ENCODE measurements at regions not wholly inside any gene's neighbourhood (a gene's known extent, or its start where the extent isn't known, plus 50 kb on each side); places are given as distances from the start of the nearest gene placed in this dataset.
"Not testable (repeated sequence)": the region's sequence is repeated elsewhere in the genome, so short reads cannot be mapped to it uniquely, and the experiment has no call there.

DNA sequence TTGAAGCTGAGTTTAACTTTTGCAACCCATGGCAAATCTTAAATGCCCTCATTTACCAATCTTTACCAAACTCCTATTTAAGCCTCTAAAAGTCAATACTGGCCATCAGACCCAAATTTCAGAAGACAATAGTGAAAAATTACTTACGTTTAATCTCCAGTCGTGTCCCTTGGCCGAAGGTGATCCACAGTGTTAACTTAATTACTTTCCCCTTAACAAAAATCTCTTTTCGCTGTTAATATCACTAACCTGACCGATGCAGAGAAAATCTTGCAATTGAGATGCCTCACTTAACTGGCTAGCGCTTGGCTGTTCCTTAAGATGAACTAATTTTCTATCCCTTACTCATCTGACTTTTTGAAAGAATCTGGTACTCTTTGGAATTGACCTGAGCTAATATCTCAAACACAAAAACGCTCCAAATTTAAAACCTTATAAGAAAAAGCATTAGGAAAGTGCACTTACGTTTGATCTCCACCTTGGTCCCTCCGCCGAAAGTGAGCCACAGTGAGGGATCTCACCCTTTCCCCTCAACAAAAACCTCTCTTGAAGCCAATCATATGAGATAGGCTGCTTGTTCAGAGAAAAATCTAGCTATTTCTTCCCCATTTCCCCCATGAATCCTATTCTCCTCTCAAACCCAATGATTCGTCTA, 169.1 kb downstream of the RPIA start:
- DNase-seq (ENCODE audit: low spot score), result no peak

DNA sequence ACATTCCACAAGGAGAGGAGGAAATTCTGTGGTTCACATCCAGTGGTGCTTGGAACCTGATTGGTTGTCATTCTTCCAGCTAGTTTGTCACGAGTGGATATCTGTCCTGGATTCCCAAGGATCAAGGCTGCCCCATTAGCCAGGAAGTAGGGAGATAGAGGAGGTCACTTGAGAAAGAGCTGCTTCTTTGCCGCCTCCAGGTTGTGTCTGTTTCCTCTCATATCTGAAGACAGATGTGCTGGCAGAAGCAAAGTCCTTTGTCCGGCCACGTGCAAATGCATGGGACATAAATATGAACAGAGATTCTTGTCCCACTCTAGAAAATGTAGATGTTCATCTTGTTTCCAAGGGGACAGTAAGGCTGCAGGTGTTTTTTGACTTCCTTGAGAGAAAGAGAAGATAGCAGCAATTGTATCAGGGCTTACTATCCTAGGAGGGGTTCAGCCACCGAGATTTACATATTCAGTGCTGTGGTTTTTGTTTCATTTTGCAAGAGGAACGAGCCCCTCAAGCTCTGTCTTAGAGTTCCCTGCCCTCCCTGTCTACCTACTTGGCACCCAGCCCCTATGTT, 174.4 kb downstream of the RPIA start:
- DNase-seq (ENCODE audit: low spot score), result no peak

DNA sequence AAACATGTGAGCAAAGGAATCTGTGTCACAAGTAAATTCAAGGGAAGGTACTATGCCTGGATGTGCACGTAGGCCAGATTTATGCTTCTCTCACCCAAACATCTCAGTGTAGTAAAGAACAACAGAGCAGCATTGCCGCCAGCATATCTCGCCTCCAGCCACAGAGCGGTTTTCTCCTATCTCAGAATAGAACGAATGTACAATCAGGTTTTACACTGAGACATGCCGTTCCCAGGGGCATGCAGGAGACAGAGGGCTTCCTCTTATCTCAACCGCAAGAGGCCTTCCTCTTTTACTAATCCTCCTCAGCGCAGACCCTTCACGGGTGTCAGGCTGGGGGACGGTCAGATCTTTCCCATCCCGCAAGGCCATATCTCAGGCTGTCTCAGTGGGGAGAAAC, 175.3 kb downstream of the RPIA start:
- DNase-seq (ENCODE audit: low spot score), result no peak

DNA sequence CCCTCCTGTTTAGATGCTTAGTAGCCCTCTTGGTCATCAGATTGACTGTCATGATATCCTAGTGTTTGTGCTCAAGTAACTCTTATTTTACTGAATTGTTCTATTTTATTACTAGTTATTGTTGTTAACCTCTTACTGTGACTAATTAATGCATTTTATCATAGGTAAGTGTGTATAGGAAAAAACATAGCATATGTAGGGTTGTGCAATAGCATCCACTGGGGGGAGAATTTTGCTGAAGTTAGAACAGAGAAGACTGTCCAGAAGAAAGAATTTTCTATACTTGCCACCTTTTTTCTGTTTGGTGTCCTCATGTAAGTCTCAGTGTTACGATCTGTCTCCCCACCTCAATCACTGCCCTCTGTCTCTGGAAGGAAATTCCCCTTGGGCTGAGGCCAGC, 177.4 kb downstream of the RPIA start:
- DNase-seq (ENCODE audit: low spot score), result no peak

DNA sequence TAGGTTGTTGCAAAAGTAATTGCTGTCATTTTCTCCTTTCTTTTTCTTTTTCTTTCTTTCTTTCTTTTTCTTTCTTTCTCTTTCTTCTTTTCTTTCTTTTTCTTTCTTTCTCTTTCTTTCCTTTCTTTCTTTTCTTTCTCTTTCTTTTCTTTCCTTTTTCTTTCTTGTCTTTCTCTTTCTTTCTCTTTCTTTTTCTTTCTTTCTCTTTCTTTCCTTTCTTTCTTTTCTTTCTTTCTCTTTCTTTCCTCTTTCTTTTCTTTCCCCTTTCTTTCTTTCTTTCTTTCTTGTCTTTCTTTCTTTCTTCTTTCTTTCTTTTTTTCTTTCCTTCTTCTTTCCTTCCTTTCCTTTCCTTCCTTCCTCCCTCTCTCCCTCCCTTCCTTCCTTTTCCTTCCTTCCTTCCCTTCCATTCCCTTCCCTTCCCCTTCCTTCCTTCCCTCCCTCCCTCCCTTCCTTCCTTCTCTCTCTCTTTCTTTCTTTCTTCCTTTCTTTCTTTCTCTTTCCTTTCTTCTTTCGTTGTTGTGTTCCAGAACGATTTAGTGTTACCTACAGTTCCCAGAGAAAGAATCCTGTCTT, 178.9 kb downstream of the RPIA start:
- no peak for DNase-seq (ENCODE audit: low spot score)

DNA sequence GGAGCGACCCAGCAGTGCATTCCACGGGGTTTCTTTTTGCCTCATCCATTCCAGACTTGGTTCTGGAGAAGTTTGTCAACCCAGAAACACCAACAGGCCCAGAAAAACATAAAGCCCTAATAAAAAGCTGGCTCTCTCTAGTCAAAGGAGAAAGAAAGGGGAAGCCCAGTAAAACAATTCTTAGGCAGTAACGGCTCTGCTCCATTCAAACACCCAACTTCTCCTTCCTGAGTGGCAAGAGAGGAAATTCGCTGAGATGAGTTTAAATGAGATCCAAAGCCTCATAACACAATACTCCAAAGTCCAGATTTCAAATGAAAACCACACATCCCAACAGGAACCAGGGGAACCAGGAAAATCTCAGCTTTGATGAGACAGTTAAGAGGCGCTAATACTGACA, 179.9 kb downstream of the RPIA start:
- no peak for DNase-seq (ENCODE audit: low spot score)

DNA sequence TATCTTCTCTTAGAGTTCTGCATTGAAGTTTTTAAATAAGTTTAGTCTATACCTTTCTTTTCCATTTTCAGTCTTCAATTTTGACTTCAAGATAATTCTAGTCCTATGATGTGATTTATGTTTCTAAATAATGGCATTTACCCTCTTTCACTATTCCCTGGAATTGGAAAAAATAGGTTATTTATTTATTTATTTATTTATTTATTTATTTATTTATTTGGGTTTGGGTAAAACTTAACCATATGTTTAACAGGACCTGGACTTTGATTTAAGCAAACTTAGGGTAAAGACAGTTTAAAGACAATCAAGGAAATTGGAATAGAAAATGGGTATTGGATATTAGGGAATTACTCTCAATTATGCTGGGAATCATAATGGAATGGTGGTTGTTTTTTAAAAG, 182.1 kb downstream of the RPIA start:
- DNase-seq (ENCODE audit: low spot score), result no peak

DNA sequence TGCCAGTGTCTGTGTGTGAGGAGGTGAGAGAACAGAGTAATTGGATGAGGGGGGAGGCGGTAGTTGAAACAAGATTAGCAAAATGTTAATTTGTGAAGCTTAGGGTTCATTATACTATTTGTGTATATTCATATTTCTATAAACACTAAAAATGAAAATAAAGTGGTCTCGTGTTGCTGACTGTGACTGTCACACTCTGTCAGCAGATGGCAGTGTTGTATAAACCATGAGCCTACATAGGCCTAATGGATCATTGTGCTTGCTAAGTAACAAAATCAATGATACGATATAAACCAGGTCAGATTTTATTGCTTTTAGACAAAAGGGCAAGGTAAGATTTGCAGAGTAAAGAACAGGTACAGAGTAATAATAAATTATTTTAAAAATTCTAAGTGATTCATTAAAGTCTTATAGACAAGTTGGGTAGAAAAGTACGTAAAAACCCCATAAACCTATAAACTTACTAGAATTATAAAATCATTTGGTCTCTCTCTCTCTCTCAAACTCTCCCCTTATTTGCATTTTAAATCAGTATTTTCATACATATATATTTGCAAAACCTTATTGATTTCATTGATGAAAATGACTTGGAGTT, 182.7 kb downstream of the RPIA start:
- DNase-seq (ENCODE audit: low spot score), result peak; percentile 53

DNA sequence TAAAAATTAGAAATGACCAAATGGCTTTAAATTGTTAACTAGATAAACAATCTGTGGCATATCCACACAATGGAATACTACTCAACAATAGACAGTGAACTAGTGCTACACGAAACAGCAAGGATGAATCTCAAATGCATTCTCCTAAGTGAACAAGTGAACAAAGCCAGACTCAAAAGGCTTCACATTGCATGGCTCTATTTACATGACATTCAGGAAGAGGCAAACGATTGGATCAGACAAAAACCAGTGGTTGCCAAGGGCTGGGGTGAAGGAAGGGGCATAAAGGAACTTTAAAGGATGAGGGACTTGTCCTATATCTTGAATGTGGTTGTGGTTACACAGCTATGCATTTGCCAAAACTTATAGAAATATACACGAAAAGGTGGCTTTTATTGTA, 184.3 kb downstream of the RPIA start:
- DNase-seq (ENCODE audit: low spot score), result no peak

DNA sequence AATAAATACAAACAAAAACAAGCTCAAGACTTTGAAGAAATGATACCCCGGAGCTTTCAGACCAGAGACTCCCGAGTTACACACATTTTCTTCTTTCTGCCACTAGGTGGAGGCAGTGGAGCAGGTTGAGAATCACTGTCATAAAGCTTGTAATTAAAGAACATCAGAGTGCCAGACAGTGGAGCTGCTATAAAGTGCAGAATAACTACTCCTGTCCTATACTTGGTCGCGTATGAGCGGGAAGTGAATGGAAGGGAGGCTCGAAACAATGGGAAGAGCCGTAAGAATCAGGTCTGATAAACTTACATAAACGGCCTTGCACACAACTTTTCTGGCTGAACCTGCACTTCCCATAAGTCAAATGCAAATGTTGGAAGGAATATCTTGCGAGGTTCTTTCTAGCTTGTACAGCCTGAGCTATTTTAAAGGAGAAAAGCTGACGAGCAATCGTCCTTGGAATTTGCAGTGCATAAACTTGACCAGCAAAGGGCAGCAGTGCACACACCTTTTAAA, 189.0 kb downstream of the RPIA start:
- DNase-seq (ENCODE audit: low spot score), result peak; percentile 59

DNA sequence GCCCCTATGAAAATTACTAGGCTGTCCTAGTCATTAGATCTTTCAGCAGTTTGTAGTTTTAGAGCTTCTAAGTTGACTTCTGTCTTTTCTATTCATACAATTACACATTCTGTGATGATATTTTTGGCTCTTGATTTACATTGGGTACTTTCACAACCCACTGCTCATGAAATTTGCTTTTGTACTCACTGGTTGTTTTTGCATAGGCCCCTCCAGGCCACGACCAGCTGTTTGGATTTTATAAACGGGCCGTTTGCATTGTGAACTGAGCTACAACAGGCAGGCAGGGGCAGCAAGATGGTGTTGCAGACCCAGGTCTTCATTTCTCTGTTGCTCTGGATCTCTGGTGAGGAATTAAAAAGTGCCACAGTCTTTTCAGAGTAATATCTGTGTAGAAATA, 193.8 kb downstream of the RPIA start:
- no peak for DNase-seq (ENCODE audit: low spot score)

DNA sequence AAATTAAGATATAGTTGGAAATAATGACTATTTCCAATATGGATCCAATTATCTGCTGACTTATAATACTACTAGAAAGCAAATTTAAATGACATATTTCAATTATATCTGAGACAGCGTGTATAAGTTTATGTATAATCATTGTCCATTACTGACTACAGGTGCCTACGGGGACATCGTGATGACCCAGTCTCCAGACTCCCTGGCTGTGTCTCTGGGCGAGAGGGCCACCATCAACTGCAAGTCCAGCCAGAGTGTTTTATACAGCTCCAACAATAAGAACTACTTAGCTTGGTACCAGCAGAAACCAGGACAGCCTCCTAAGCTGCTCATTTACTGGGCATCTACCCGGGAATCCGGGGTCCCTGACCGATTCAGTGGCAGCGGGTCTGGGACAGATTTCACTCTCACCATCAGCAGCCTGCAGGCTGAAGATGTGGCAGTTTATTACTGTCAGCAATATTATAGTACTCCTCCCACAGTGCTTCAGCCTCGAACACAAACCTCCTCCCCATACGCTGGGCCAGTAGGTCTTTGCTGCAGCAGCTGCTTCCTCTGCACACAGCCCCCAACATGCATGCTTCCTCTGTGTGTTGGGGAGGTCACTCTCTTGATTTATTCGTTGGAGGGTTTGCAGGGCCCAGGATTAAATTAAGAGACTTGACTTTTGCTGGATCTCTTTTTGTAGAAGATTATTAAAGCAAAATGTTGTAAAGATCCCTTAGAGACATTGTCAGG, 194.4 kb downstream of the RPIA start:
- no peak for DNase-seq (ENCODE audit: low spot score)

DNA sequence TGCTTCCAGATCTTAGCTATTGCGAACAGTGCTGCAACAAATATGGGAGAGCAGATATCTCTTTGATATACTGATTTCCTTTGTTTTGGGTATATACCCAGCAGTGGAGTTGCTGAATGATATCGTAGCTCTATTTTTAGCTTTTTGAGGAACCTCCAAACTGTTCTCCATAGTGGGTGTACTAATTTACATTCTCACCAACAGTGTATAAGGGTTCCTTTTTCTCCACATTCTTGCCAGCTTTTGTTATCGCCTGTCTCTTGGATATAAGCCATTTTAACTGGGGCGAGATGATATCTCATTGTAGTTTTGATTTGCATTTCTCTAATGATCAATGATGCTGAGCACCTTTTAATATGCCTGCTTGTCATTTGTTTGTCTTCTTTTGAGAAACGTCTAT, 196.0 kb downstream of the RPIA start:
- DNase-seq (ENCODE audit: low spot score), result not testable (repeated sequence)

DNA sequence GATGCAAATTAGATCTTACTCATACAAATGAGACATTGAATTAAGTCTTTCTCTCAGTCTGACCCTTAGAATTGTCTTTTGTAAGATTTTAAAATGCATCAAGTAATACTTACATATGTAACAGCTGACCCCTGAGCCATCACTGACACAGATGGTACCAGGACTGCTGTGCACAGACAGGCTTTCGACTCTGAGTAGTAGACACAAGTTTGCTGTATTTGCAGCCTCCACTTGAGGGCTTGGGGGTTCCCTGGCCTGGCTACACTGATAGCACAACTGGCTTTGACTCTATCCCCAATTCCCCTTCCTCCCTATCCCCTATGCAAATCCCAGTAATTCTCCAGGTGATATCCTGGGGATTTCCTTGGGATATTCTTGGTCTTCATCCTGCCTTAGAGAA, 200.7 kb downstream of the RPIA start:
- no peak for DNase-seq (ENCODE audit: low spot score)

DNA sequence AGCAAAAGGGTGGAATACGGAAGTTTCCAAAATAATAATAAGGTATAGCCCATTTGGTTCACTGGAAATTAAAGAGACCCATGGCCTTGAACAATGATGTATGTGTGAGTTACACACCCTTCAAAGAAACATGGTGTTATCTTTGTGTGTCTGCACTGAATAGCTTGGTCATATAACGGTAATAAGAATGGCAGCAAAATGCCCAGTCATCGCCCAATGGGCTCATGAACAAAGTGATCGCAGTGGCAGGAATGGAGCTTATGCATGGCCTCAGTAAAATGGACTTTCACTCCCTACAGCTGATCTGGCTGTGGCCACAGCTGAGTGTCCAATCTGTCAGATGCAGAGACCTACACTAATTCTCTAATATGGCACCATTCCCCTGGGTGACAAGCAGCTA, 201.3 kb downstream of the RPIA start:
- no peak for DNase-seq (ENCODE audit: low spot score)

DNA sequence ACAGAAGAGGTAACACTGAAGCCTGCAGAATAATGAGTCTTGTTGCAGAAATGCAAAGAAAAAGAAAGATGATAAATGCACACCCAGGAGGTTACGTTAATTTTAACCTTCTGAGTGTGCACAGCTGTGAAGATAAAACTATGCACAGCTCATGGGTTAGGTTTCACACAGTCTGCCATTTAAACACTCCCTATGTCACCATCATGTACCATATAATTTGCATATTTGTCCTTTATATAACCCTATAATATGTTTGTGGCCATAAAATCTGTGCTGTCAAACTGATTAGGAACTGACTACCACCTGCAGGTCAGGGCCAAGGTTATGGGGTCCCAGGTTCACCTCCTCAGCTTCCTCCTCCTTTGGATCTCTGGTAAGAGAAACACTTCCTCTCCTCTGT, 205.5 kb downstream of the RPIA start:
- DNase-seq (ENCODE audit: low spot score), result no peak

DNA sequence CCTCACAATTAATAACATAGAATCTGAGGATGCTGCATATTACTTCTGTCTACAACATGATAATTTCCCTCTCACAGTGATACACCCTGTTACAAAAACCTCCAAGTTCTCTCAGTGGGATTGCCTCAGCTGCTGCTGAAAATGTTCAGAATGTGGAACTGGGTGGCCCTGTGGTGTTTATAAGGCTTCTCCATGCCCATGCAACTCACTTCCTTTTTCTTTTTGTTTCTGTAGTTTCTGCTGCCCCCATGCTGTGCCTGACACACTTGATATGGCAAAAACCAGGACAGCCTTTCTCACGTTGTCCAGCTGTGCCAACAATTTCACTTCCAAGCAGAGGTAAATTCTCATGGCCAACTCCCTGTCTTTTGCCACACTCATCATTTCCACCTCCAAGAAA, 206.2 kb downstream of the RPIA start:
- no peak for DNase-seq (ENCODE audit: low spot score)

DNA sequence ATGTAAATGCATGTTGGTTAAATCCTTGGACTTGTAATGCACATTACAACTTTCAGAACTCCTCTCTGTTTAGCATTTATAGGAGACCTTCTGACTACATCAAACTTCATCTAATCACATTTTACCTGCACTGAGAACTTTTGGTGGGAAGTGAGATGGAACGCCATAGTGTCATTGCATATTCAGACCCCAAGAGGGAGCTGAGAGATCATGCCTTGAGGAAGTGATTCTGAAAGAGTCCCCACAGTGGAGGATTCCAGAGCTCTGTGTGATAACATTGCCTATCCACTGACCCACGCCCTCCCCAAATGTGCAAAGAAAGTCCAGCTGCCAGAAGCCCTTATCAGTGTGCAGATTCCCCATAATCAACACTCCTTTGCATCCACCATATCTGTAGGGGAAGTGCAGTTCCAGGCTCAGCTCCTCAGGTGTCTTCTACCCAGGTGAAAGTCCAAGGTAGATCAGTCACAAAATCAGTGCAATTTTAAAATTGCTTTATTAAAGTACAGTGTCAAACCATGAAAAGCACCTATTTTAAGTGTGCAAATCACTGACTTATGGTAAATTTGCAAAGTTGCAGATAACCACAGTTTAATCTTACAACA, 212.4 kb downstream of the RPIA start:
- peak; percentile 36 for DNase-seq (ENCODE audit: low spot score)

DNA sequence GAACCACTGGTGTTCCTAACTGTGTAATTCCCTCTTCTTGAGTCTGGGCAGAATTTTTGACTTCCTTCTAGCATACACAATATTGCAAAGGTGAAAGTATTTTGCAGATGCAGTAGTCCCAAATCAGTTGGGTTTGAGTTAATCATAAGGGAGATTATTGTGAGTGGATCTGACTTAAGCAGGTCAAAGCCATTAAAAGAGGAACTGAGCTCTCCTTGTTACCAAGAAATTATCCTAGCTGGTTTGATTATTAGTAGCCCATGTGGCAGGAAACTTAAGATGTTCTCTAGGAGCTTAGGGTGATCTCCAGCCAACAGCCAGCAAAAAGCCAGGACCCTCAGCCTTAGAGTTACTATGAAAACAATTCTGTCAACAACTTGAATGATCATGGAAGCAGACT, 221.8 kb downstream of the RPIA start:
- no peak for DNase-seq (ENCODE audit: low spot score)

DNA sequence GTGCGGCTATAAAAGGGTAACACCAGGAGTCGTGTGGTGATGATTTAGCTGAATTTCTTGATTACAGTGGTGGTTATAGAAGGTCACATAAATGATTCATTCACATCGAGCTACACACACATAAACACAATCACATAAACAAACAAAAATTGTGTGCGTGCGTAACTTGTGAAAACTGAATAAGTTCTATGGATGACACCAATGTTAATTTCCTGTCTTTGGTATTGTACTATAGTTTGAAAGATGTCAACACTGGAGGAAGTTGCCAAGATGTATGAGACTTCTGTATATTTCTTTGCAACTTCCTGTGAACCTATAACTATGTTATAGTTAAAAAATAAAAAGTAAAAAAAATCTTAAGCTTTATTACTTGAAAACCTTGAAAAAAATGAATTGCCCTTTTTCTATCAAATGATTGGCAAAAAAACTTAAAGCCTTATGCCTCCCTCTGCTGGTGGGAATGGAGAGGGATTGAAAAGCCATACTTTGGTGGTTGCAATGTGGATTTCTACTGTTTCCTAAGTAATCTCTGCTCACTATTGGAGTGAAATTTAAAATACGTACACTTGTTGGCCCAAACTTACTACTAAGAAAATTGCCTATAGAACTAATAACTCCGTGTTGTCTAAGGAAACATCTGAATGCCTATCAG, 227.7 kb downstream of the RPIA start:
- peak; percentile 39 for DNase-seq (ENCODE audit: low spot score)

DNA sequence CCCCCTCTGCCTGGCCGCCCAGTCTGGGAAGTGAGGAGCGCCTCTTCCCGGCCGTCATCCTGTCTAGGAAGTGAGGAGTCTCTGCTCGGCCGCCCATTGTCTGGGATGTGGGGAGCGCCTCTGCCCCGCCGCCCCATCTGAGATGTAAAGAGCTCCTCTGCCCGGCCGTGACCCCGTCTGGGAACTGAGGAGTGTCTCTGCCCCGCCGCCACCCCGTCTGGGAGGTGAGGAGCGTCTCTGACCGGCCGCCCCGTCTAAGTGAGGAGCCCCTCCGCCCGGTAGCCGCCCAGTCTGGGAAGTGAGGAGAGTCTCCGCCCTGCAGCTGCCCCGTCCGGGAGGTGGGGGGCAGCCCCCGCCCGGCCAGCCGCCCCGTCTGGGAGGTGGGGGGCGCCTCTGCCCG, 228.9 kb downstream of the RPIA start:
- DNase-seq (ENCODE audit: low spot score), result not testable (repeated sequence)

DNA sequence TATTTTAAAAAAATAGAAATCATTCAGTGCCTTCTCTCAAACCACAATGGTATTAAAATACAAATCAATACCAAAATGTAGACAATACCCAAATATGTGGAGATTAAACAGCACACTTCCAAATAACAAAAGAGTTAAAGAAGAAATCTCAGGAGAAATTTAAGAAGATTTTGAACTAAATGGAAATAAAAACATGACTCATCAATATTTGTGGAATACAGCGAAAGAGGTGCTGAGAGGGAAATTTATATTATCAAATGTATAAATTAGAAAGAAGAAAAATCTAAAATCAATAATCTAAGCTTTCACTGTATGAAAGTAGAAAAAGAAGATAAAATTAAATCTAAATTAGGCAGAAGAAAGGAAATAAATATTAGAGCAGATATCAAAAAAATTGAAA, 233.1 kb downstream of the RPIA start:
- no peak for DNase-seq (ENCODE audit: low spot score)

Measured in AG08396 (cell line).